ENCODE measurements at regions not wholly inside any gene's neighbourhood (a gene's known extent, or its start where the extent isn't known, plus 50 kb on each side); places are given as distances from the start of the nearest gene placed in this dataset.
"Not testable (repeated sequence)": the region's sequence is repeated elsewhere in the genome, so short reads cannot be mapped to it uniquely, and the experiment has no call there.

GRCh38 chr6:79824202-79824601 is 123.2 kb downstream of the ELOVL4 start:
- no peak overlapping the region for H3K27ac Mint-ChIP-seq
- H3K9me3 Mint-ChIP-seq: no peaks in the 10 kb centered on the region
- no peak overlapping the region for H3K4me3 Mint-ChIP-seq
- ATAC-seq (replicated peaks in 1 of 2) (no peak), DNase-seq (no peak)
- H3K36me3 Mint-ChIP-seq (ENCODE audit: insufficient read depth in 2 of 2): peaks cover 0 to 2% of the 10 kb centered on the region in 2 donors
- H3K27me3 Mint-ChIP-seq (ENCODE audit: low read depth): peaks cover 40% of the 10 kb centered on the region
- no peaks in the 10 kb centered on the region for H3K4me1 Mint-ChIP-seq (ENCODE audit: low read depth)

DNA sequence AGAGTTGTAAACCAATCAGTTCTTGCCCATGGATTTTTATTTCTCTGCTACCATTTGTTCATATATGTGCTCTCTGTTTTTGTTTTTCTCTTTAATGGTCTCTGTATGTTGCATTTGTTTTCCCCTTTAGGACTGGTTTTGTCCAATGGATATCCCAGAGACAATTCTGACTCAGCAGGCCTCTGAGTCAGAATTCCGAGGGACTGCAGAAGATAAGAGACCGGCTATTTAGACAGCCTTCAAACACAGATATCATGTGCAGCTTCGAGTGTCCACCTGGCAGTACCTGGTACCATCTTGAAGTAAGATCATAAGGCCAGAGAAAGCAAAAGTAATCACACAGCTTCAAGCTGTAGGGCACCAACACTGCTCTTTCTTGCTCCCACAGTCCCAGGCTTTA is 125.5 kb downstream of the ELOVL4 start:
- Mint-ChIP-seq H3K9me3 (no peaks in the 10 kb centered on the region), H3K4me3 (no peak overlapping the region), H3K36me3 (ENCODE audit: insufficient read depth in 2 of 2) (peaks cover 0 to 2% of the 10 kb centered on the region in 2 donors), H3K4me1 (ENCODE audit: low read depth) (no peaks in the 10 kb centered on the region), H3K27ac (no peak overlapping the region), H3K27me3 (ENCODE audit: low read depth) (peaks cover 30% of the 10 kb centered on the region)
- ATAC-seq (replicated peaks in 1 of 2) (no peak), DNase-seq (no peak)

- ATAC-seq (replicated peaks in 1 of 2): no peak
- H3K4me1 Mint-ChIP-seq (ENCODE audit: low read depth): no peaks in the 10 kb centered on the region
- no peaks in the 10 kb centered on the region for H3K36me3 Mint-ChIP-seq (ENCODE audit: insufficient read depth in 2 of 2)
- no peak for DNase-seq
- H3K27me3 Mint-ChIP-seq (ENCODE audit: low read depth): peaks cover 23% of the 10 kb centered on the region
- H3K4me3 Mint-ChIP-seq: no peak overlapping the region
- H3K9me3 Mint-ChIP-seq: no peaks in the 10 kb centered on the region
- H3K27ac Mint-ChIP-seq: no peak overlapping the region
These were observed 128.9 kb downstream of the ELOVL4 start for GRCh38 chr6:79818471-79818870.

DNA sequence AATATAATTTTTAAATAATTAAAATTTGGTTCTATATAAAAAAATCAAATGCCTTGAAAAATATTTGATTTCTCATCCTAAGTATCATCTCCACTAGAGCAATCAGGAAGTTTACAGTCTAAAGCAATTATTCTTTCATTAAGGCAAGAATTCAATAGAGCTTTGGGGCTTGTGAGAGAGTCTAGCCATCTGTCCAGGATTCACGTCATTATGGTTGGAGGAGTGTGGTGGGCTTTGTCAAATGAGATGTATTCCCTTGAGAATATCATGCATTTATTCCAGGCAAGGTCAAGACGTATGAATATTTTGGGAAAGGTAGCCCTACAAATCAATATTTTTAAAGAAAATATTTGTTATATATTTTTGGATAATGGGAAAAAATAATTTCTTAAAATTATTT is 132.4 kb downstream of the ELOVL4 start:
- Mint-ChIP-seq H3K36me3 (ENCODE audit: insufficient read depth in 2 of 2) (no peaks in the 10 kb centered on the region), H3K4me3 (no peak overlapping the region), H3K9me3 (no peaks in the 10 kb centered on the region), H3K27ac (no peak overlapping the region), H3K27me3 (ENCODE audit: low read depth) (peaks cover 19% of the 10 kb centered on the region), H3K4me1 (ENCODE audit: low read depth) (no peaks in the 10 kb centered on the region)
- DNase-seq (no peak), ATAC-seq (replicated peaks in 1 of 2) (no peak)

DNA sequence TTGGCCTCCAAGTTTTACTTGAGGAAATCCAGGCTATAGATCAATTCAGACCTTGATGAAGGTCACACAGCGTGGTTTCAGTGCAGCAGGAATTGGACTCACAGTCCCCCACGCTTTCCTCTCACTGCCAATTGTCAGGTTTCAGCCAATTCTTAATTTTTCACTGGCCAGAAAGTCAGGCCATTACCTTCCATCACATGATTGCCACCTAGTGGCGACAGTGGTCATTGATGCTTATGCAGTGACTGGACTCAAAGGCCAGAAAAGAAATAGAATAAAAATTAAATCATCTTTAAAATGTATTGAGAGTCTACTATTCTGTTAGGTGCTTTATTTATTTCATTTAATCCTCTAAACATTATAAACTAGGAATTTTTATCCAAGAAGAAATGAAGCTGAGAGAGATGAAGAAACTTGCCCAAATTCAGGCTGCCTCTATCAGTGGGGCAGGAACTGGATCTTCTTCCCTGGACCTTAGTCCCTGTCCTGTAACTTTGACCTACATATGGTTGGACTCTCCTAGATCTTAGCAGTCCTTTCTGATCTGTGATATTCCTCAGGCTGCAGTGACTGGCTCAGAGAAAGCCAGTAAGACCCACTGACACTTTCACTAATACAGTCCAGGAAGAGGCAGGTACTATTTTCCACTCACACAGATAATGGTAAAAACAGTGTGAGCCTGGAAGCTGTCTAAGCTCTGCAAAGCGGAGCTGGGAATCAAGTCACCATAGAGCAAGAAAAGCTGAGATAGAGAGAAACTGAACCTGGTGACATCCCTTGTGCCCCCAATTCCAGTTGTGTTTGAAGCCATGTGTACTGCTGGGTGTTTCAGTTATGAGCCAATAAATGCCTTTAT is 133.3 kb downstream of the ELOVL4 start:
- Mint-ChIP-seq H3K9me3 (no peaks in the 10 kb centered on the region), H3K27me3 (ENCODE audit: low read depth) (peaks cover 19% of the 10 kb centered on the region), H3K4me3 (no peak overlapping the region), H3K36me3 (ENCODE audit: insufficient read depth in 2 of 2) (no peaks in the 10 kb centered on the region), H3K27ac (no peak overlapping the region), H3K4me1 (ENCODE audit: low read depth) (no peaks in the 10 kb centered on the region)
- peak; percentile 70 to 74 for DNase-seq
- peak; percentile 62 to 67 for ATAC-seq (replicated peaks in 1 of 2)

- H3K27ac Mint-ChIP-seq: no peak overlapping the region
- ATAC-seq (replicated peaks in 1 of 2): no peak
- no peaks in the 10 kb centered on the region for H3K4me1 Mint-ChIP-seq (ENCODE audit: low read depth)
- H3K27me3 Mint-ChIP-seq (ENCODE audit: low read depth): peaks cover 19% of the 10 kb centered on the region
- no peak for DNase-seq
- H3K4me3 Mint-ChIP-seq: no peak overlapping the region
- no peaks in the 10 kb centered on the region for H3K36me3 Mint-ChIP-seq (ENCODE audit: insufficient read depth in 2 of 2)
- no peaks in the 10 kb centered on the region for H3K9me3 Mint-ChIP-seq
These were observed 134.1 kb downstream of the ELOVL4 start for GRCh38 chr6:79813143-79813850.

GRCh38 chr6:79812195-79812594 is 135.2 kb downstream of the ELOVL4 start:
- no peaks in the 10 kb centered on the region for H3K9me3 Mint-ChIP-seq
- H3K27me3 Mint-ChIP-seq (ENCODE audit: low read depth): peaks cover 19% of the 10 kb centered on the region
- H3K36me3 Mint-ChIP-seq (ENCODE audit: insufficient read depth in 2 of 2): no peaks in the 10 kb centered on the region
- ATAC-seq (replicated peaks in 1 of 2) (no peak), DNase-seq (no peak)
- no peaks in the 10 kb centered on the region for H3K4me1 Mint-ChIP-seq (ENCODE audit: low read depth)
- H3K4me3 Mint-ChIP-seq: no peak overlapping the region
- H3K27ac Mint-ChIP-seq: no peak overlapping the region

- Mint-ChIP-seq H3K27me3 (ENCODE audit: low read depth) (peaks cover 12% of the 10 kb centered on the region), H3K4me3 (no peak overlapping the region), H3K4me1 (ENCODE audit: low read depth) (no peaks in the 10 kb centered on the region), H3K36me3 (ENCODE audit: insufficient read depth in 2 of 2) (peaks cover 1 to 4% of the 10 kb centered on the region in 2 donors), H3K9me3 (peaks cover 2 to 3% of the 10 kb centered on the region in 2 donors), H3K27ac (no peak overlapping the region)
- DNase-seq: no peak
- ATAC-seq (replicated peaks in 1 of 2): no peak
These were observed 136.5 kb downstream of the ELOVL4 start for GRCh38 chr6:79810871-79811270.

DNA sequence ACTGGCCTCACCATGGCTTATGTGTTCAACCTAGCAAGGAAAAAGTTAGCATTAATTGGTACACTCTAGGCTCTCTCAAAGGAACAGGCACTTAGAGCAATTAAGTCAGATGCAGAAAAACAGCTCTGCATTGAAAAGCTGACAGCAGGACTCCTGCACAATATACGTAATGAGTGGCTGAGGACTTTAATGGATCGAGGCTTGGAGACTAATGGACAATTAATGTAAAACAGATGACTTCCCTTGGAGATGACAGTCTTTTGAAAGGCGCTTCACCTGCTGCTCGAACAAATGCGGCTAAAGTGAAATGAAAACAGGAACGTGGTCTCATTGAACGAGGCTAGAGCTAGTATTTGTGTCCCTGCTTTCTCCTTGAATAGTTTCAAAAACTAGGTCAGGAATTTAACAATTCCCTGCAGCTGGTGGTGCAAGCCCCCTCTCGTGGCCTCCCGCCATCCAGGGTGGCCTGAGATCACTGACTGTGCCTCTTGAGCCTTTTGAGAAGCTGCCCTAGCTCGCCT is 137.1 kb downstream of the ELOVL4 start:
- Mint-ChIP-seq H3K4me3 (no peak overlapping the region), H3K27ac (no peak overlapping the region), H3K4me1 (ENCODE audit: low read depth) (no peaks in the 10 kb centered on the region), H3K27me3 (ENCODE audit: low read depth) (peaks cover 12% of the 10 kb centered on the region), H3K36me3 (ENCODE audit: insufficient read depth in 2 of 2) (peaks cover 1 to 4% of the 10 kb centered on the region in 2 donors), H3K9me3 (peaks cover 2 to 3% of the 10 kb centered on the region in 2 donors)
- DNase-seq: no peak
- ATAC-seq (replicated peaks in 1 of 2): no peak

- DNase-seq: no peak
- Mint-ChIP-seq H3K27ac (no peak overlapping the region), H3K36me3 (ENCODE audit: insufficient read depth in 2 of 2) (peaks cover 1 to 4% of the 10 kb centered on the region in 2 donors), H3K9me3 (peaks cover 2 to 3% of the 10 kb centered on the region in 2 donors), H3K27me3 (ENCODE audit: low read depth) (peaks cover 12% of the 10 kb centered on the region), H3K4me1 (ENCODE audit: low read depth) (peaks cover 6% of the 10 kb centered on the region), H3K4me3 (no peak overlapping the region)
- ATAC-seq (replicated peaks in 1 of 2): no peak
These were observed 138.4 kb downstream of the ELOVL4 start for GRCh38 chr6:79808921-79809320.

- not testable (repeated sequence) for H3K9me3 Mint-ChIP-seq; DNase-seq; ATAC-seq (replicated peaks in 1 of 2); H3K4me1 Mint-ChIP-seq (ENCODE audit: low read depth); H3K36me3 Mint-ChIP-seq (ENCODE audit: insufficient read depth in 2 of 2); H3K4me3 Mint-ChIP-seq; H3K27me3 Mint-ChIP-seq (ENCODE audit: low read depth); H3K27ac Mint-ChIP-seq
These were observed 140.7 kb downstream of the ELOVL4 start for GRCh38 chr6:79806661-79807060.

DNA sequence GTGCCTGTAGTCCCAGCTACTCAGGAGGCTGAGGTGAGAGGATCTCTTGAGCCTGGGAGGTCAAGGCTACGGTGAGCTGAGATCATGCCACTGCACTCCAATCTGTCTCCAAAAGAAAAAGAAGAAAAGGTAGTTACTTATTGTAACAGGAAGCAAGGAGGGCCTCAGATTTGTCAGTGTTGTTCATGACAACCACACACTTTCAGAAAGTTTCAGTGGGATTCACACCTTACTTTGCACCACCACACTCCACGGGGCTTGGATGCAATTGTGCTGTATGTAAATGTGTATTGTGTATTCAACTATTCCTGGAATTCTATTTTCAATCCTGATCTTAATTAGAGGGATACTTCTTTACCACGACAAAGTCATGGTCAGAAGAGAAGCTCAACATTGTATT is 142.6 kb downstream of the ELOVL4 start:
- H3K9me3 Mint-ChIP-seq: peaks cover 2 to 3% of the 10 kb centered on the region in 2 donors
- ATAC-seq (replicated peaks in 1 of 2) (no peak), DNase-seq (no peak)

GRCh38 chr6:79803917-79804316 is 143.4 kb downstream of the ELOVL4 start:
- peaks cover 1 to 4% of the 10 kb centered on the region in 2 donors for H3K36me3 Mint-ChIP-seq (ENCODE audit: insufficient read depth in 2 of 2)
- H3K27ac Mint-ChIP-seq: no peak overlapping the region
- no peaks in the 10 kb centered on the region for H3K27me3 Mint-ChIP-seq (ENCODE audit: low read depth)
- peaks cover 2 to 3% of the 10 kb centered on the region in 2 donors for H3K9me3 Mint-ChIP-seq
- ATAC-seq (replicated peaks in 1 of 2): no peak
- DNase-seq: no peak
- H3K4me3 Mint-ChIP-seq: no peak overlapping the region
- peaks cover 6% of the 10 kb centered on the region for H3K4me1 Mint-ChIP-seq (ENCODE audit: low read depth)

More for the DNA sequence above, 142.6 kb downstream of the ELOVL4 start:
- no peak overlapping the region for H3K4me3 Mint-ChIP-seq
- H3K36me3 Mint-ChIP-seq (ENCODE audit: insufficient read depth in 2 of 2): peaks cover 1 to 4% of the 10 kb centered on the region in 2 donors
- no peak overlapping the region for H3K27ac Mint-ChIP-seq
- peaks cover 6% of the 10 kb centered on the region for H3K4me1 Mint-ChIP-seq (ENCODE audit: low read depth)
- H3K27me3 Mint-ChIP-seq (ENCODE audit: low read depth): no peaks in the 10 kb centered on the region
